ENCODE measurements at regions not wholly inside any gene's neighbourhood (a gene's known extent, or its start where the extent isn't known, plus 50 kb on each side); places are given as distances from the start of the nearest gene placed in this dataset.

DNA sequence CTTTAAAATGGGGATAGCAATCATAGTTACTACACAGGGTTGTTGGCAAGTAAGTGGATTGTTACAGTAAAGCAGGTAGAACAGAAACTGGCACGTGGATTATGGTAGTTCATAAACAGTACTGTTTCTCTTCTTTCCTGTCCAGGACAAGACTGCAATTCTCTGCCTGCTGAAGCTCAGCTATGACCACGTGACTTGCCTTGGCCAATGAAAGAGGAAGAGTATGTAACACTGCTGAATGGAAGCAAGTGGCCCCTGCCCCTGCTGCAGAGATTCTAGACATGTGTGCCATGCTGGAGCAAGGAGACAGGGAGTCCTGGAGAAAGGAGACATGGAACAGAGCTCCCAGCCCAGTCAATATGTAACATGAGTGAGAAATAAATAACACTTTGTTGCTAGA, 66.6 kb upstream of the TOX3 start:
- TF ChIP-seq, protein P1, sequence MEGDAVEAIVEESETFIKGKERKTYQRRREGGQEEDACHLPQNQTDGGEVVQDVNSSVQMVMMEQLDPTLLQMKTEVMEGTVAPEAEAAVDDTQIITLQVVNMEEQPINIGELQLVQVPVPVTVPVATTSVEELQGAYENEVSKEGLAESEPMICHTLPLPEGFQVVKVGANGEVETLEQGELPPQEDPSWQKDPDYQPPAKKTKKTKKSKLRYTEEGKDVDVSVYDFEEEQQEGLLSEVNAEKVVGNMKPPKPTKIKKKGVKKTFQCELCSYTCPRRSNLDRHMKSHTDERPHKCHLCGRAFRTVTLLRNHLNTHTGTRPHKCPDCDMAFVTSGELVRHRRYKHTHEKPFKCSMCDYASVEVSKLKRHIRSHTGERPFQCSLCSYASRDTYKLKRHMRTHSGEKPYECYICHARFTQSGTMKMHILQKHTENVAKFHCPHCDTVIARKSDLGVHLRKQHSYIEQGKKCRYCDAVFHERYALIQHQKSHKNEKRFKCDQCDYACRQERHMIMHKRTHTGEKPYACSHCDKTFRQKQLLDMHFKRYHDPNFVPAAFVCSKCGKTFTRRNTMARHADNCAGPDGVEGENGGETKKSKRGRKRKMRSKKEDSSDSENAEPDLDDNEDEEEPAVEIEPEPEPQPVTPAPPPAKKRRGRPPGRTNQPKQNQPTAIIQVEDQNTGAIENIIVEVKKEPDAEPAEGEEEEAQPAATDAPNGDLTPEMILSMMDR (conservative IDR thresholded peaks at IDR 0.05; ENCODE audit: low read depth, low read length), result no peak
- no peak overlapping the region for H3K4me3 ChIP-seq (ENCODE audit: low read depth, low read length)
- no peak for DNase-seq (ENCODE audit: low read depth)

DNA sequence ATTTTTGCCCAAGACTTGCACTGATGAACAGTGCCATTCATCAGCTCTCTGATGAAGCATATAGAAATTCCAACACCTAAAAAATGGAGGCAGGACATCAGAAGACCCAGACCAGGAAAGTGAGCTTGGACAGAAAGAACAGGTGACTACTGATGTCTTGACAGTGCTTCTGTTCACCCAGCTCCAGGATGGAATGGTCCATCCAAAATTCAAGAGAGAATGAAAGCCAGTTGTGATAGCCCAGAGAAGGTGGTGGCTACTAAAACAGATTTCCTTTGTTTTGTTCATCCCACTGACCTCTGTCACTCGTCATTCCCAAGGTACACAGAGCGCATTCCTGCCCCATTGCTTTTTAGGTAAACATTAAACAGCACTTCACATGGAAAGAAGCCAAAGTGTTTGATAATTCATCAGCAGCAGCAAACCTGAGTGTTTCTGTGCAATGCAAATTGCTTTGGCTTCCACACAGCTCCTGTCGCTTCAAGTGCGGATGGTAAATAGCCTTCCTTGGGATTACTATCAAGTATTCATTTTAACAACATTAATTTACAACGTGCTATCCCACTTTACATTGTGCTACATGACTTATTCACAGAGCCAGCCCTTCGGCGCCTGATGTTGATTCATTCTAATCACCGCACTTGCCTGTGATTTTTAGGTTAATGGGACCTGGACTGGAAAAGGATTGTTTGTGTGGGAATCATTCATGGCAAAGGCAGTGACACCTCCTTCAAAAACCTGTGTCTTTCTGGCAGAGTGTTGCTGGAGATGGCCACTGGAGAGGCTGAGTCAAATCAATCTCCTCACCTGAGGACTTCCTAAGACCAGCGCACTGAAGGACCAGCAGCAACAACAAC, 65.1 kb upstream of the TOX3 start:
- TF ChIP-seq, protein P1 (conservative IDR thresholded peaks at IDR 0.05; ENCODE audit: low read depth, low read length), result no peak
- peak overlapping the region; percentile 26 for H3K4me3 ChIP-seq (ENCODE audit: low read depth, low read length)
- DNase-seq (ENCODE audit: low read depth), result peak; percentile 89

DNA sequence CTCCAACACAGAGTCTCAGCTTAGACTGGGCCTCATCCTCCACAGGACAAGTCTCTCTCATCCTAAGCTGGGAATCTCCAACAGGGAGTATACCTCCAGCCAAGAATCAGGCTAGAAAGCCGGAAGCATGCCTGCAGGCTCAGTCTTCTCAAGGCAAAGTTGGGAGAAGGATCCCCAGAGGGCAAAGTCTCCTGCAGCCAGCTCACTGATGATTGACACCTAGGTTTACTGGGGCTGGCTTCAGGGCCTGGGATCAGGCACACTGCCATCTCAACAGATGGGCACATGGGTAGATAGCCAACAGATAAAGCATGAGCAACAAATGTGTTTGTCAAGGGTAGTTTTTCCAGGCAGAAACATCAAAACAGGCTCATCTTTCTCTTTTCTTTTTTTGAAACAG, 56.1 kb upstream of the TOX3 start:
- TF ChIP-seq, protein P1 (conservative IDR thresholded peaks at IDR 0.05; ENCODE audit: low read depth, low read length), result no peak
- no peak for DNase-seq (ENCODE audit: low read depth)
- no peak overlapping the region for H3K4me3 ChIP-seq (ENCODE audit: low read depth, low read length)

DNA sequence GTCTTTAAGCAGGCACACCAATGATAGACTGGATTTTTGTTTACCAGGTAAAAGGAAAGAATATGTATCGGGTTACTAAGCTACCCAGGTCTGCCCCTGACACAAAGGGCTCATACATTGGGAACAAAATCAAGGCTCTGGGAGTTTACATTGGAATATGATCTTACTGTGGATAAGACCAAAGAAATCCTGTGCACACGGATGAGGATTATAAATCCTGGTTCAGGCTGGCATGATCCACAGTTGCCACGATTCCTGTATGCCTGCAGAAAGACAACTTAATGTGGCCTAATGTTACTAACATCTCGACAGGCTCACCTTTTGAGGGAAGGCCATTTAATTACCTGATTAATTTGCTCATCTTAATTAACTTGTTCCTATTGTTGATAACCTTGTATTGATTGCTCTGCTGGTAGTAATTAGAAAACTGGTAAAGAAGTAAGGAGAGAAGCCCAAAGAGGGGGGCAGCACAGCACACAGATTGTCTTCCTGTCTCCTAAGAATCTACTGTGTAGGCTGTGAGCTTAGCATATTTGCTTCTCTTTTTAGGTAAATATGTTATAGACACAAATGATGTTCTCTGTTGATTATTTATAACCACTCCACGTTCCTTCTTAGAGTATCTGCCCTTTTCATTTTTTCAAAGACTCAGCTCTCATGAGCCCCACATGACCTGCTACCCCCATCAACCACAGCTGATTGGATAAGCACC, 51.0 kb upstream of the TOX3 start:
- DNase-seq (ENCODE audit: low read depth), result no peak
- no peak overlapping the region for H3K4me3 ChIP-seq (ENCODE audit: low read depth, low read length)
- TF ChIP-seq, protein P1 (conservative IDR thresholded peaks at IDR 0.05; ENCODE audit: low read depth, low read length), result no peak

DNA sequence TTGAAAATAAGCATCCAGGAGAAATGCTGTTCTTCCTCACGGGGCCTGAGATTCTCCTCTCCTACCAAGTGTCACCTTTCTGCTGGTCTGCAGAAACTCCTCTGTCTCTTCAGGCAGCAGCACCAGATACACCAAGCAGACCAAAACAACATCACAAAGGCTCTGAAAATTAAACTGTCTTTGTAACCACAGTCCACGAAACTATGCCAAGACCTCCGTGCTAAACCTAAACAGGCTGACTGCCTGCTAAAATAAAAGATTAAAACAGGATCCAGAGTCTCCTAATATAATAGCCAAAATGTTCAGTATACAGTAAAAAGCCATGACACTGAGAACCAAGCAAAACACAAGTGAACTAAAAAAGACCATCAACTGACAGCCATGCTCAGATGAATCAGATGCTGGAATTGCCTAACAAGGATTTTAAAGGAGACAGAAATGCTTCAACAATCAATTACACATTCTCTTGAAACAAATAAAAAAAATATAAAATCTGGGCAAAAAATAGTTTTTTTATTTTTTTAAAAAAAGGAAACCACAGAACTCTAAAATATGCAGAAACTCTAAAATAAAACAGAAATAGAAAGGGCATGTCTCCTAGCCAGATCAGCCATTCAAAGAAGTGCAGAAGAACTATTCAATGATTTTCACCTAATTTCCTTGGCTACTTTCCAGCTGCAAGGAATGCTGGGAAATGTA, 50.3 kb upstream of the TOX3 start:
- H3K4me3 ChIP-seq (ENCODE audit: low read depth, low read length), result no peak overlapping the region
- TF ChIP-seq, protein P1 (conservative IDR thresholded peaks at IDR 0.05; ENCODE audit: low read depth, low read length), result no peak
- no peak for DNase-seq (ENCODE audit: low read depth)
